Urothelium cell line (cell line): ENCODE measurements at regions not wholly inside any gene's neighbourhood (a gene's known extent, or its start where the extent isn't known, plus 50 kb on each side); places are given as distances from the start of the nearest gene placed in this dataset.
A peak's percentile ranks its signal among the peaks of the same experiment; 100 is the strongest.

Source experiments
- DNase-seq: peaks from one replicate; pipeline ENCODE4 v3.0.0; 2011; ENCODE audit warnings: low spot score, mixed read lengths
- FAIRE-seq: peaks from 2 replicates; lab custom pipeline; 2011; peaks lifted over from hg19 to GRCh38; lab: Jason Lieb, UNC

- DNase-seq (no peak), FAIRE-seq (no peak)
Observed at GRCh38 chr14:84131924-84132323, 1398.0 kb upstream of the FLRT2 start.

- DNase-seq, result peak; percentile 13
- no peak for FAIRE-seq
Observed at GRCh38 chr14:84144166-84144565, 1385.8 kb upstream of the FLRT2 start.

GRCh38 chr14:84152452-84152851, 1377.5 kb upstream of the FLRT2 start:
- no peak for FAIRE-seq

GRCh38 chr14:84162633-84163032, 1367.3 kb upstream of the FLRT2 start:
- no peak for FAIRE-seq
- DNase-seq, result no peak

More at GRCh38 chr14:84152452-84152851, 1377.5 kb upstream of the FLRT2 start:
- DNase-seq, result no peak

GRCh38 chr14:84167026-84167425, 1362.9 kb upstream of the FLRT2 start:
- no peak for FAIRE-seq
- DNase-seq, result no peak

- DNase-seq (no peak), FAIRE-seq (no peak)
Observed at GRCh38 chr14:84180336-84180735, 1349.6 kb upstream of the FLRT2 start.

GRCh38 chr14:84181072-84181471, 1348.9 kb upstream of the FLRT2 start:
- FAIRE-seq (no peak), DNase-seq (no peak)

- no peak for FAIRE-seq
- no peak for DNase-seq
Observed at GRCh38 chr14:84195514-84195913, 1334.4 kb upstream of the FLRT2 start.

- FAIRE-seq (no peak), DNase-seq (no peak)
Observed at GRCh38 chr14:84197704-84198103, 1332.2 kb upstream of the FLRT2 start.

GRCh38 chr14:84202486-84202885, 1327.5 kb upstream of the FLRT2 start:
- DNase-seq (no peak), FAIRE-seq (no peak)

- no peak for FAIRE-seq
- no peak for DNase-seq
Observed at GRCh38 chr14:84203896-84204295, 1326.0 kb upstream of the FLRT2 start.

- DNase-seq (peak; percentile 8), FAIRE-seq (no peak)
Observed at GRCh38 chr14:84208451-84208850, 1321.5 kb upstream of the FLRT2 start.

- DNase-seq (no peak), FAIRE-seq (no peak)
Observed at GRCh38 chr14:84209031-84209430, 1320.9 kb upstream of the FLRT2 start.

GRCh38 chr14:84217066-84217465, 1312.9 kb upstream of the FLRT2 start:
- FAIRE-seq (no peak), DNase-seq (no peak)

- no peak for FAIRE-seq
Observed at GRCh38 chr14:84225268-84225667, 1304.7 kb upstream of the FLRT2 start.

GRCh38 chr14:84228702-84229101, 1301.2 kb upstream of the FLRT2 start:
- DNase-seq, result no peak
- FAIRE-seq, result no peak

More at GRCh38 chr14:84225268-84225667, 1304.7 kb upstream of the FLRT2 start:
- DNase-seq, result no peak

- DNase-seq, result no peak
- no peak for FAIRE-seq
Observed at GRCh38 chr14:84234281-84234680, 1295.7 kb upstream of the FLRT2 start.

GRCh38 chr14:84236290-84236689, 1293.7 kb upstream of the FLRT2 start:
- DNase-seq (no peak), FAIRE-seq (no peak)

GRCh38 chr14:84237881-84238280, 1292.1 kb upstream of the FLRT2 start:
- DNase-seq (no peak), FAIRE-seq (no peak)

- no peak for DNase-seq
- no peak for FAIRE-seq
Observed at GRCh38 chr14:84247693-84248092, 1282.3 kb upstream of the FLRT2 start.

- FAIRE-seq (no peak), DNase-seq (no peak)
Observed at GRCh38 chr14:84250893-84251292, 1279.1 kb upstream of the FLRT2 start.

- FAIRE-seq, result no peak
- DNase-seq, result no peak
Observed at GRCh38 chr14:84251411-84252115, 1278.4 kb upstream of the FLRT2 start.

GRCh38 chr14:84252706-84253105, 1277.2 kb upstream of the FLRT2 start:
- no peak for DNase-seq
- no peak for FAIRE-seq
